Ascending aorta (tissue), 2 donors: ENCODE measurements at regions not wholly inside any gene's neighbourhood (a gene's known extent, or its start where the extent isn't known, plus 50 kb on each side); places are given as distances from the start of the nearest gene placed in this dataset.

Experiments used
- DNase-seq, 2 donors: peaks; one replicate each; pipeline ENCODE4 v3.0.0-alpha.2; 2019; ENCODE audit warnings: low spot score in 2 of 2
- H3K27ac ChIP-seq, 2 donors: fragments of 200-600 bp; sonication (generic); one replicate each; pipeline ENCODE4 v1.5.1; 2016 to 2017; ENCODE audit warnings: mild to moderate bottlenecking in 1 of 2
- H3K27me3 ChIP-seq: fragments of 200-600 bp; sonication (generic); one replicate; pipeline ENCODE4 v1.5.1; 2017
- H3K36me3 ChIP-seq, 2 donors: fragments of 200-600 bp; sonication (generic); one replicate each; pipeline ENCODE4 v1.5.1; 2016
- H3K4me1 ChIP-seq, 2 donors: fragments of 200-600 bp; sonication (generic); one replicate each; pipeline ENCODE4 v1.5.1; 2016 to 2017; ENCODE audit warnings: mild to moderate bottlenecking in 1 of 2
- H3K4me3 ChIP-seq, 2 donors: fragments of 200-600 bp; sonication (generic); one replicate each; pipeline ENCODE4 v1.5.1; 2016 to 2017; ENCODE audit warnings: mild to moderate bottlenecking in 1 of 2
- H3K9me3 ChIP-seq, 2 donors: fragments of 200-600 bp; sonication (generic); one replicate each; pipeline ENCODE4 v1.5.1; 2016
- intact Hi-C: fragments of 100-400 bp; cut with DNase I; formaldehyde crosslinking; loops from one replicate; pipeline ENCODE4 v1.15.1; 2023
- TF ChIP-seq, protein P1 (sequence below), 3 experiments: fragments of 200-600 bp in 2 of 3; fragments of 450-650 bp in 1 of 3; sonication (generic) in 2 of 3; IDR thresholded peaks; one replicate each; pipeline ENCODE4 v1.5.1; 2016 to 2019; ENCODE audit warnings: antibody characterized with exemption in 3 of 3, mild to moderate bottlenecking in 1 of 3, moderate library complexity in 1 of 3

DNA sequence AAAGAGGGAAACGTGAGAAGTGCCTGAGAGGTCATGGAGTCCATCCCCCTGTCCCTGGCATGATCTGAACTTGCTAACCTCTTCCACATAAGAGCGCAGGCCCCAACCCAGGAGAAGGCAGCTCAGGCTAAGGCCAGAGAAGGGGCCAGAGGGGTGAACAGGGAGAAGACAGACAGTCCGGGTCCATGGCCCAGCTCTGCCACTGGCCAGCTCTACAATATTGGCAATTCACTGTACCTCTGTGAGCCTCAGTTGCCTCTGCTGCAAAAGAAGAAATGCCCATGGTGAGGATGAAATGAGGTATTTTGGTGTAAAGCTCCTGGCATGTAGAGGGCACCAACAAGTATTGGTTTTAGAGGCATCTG is 72.3 kb downstream of the CAMK2N1 start:
- TF ChIP-seq, protein P1, sequence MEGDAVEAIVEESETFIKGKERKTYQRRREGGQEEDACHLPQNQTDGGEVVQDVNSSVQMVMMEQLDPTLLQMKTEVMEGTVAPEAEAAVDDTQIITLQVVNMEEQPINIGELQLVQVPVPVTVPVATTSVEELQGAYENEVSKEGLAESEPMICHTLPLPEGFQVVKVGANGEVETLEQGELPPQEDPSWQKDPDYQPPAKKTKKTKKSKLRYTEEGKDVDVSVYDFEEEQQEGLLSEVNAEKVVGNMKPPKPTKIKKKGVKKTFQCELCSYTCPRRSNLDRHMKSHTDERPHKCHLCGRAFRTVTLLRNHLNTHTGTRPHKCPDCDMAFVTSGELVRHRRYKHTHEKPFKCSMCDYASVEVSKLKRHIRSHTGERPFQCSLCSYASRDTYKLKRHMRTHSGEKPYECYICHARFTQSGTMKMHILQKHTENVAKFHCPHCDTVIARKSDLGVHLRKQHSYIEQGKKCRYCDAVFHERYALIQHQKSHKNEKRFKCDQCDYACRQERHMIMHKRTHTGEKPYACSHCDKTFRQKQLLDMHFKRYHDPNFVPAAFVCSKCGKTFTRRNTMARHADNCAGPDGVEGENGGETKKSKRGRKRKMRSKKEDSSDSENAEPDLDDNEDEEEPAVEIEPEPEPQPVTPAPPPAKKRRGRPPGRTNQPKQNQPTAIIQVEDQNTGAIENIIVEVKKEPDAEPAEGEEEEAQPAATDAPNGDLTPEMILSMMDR (IDR thresholded peaks at IDR 0.05) = no peak
- intact Hi-C loops = no loop called here
- no peak overlapping the region for H3K27ac ChIP-seq
- H3K27me3 ChIP-seq = no peaks in the 10 kb centered on the region
- no peaks in the 10 kb centered on the region for H3K4me1 ChIP-seq
- H3K9me3 ChIP-seq = no peaks in the 10 kb centered on the region
- no peak overlapping the region for H3K4me3 ChIP-seq
- DNase-seq = no peak
- no peaks in the 10 kb centered on the region for H3K36me3 ChIP-seq

DNA sequence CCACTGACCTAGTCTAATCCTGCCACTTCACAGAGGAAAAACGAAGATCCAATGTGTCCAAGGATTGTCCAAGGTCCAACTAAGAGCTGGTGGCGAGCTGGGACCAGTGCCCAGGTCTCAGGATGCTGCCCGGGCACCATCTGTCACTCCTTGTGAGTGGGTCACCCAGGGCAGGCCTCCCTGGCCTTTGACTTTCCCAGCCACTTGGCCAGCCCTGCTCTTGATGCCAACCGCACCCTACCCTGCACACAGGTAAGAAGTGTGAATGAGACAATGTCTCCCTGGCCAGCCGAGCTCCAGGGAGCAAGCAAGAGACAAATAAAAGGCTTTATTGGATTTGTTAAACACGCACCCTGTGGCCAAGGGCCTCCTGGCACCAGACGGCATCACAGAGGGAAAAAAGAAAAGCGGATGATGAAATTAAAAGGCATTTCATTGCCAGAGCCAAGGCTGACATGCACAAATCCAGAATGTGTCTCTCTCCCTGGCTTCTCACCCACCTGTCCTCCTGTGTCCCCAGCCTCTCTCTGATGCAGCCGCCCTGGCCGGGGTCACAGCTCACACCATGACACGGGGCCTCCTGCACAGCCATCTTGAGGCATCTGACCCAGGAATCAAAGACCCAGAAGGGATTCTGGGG is 72.8 kb downstream of the CAMK2N1 start:
- TF ChIP-seq, protein P1 (IDR thresholded peaks at IDR 0.05) = no peak
- Histone ChIP-seq H3K9me3 (no peaks in the 10 kb centered on the region), H3K27me3 (no peaks in the 10 kb centered on the region), H3K4me3 (no peak overlapping the region), H3K4me1 (no peaks in the 10 kb centered on the region), H3K36me3 (no peaks in the 10 kb centered on the region), H3K27ac (no peak overlapping the region)
- DNase-seq = no peak
- intact Hi-C loops = no loop called here

DNA sequence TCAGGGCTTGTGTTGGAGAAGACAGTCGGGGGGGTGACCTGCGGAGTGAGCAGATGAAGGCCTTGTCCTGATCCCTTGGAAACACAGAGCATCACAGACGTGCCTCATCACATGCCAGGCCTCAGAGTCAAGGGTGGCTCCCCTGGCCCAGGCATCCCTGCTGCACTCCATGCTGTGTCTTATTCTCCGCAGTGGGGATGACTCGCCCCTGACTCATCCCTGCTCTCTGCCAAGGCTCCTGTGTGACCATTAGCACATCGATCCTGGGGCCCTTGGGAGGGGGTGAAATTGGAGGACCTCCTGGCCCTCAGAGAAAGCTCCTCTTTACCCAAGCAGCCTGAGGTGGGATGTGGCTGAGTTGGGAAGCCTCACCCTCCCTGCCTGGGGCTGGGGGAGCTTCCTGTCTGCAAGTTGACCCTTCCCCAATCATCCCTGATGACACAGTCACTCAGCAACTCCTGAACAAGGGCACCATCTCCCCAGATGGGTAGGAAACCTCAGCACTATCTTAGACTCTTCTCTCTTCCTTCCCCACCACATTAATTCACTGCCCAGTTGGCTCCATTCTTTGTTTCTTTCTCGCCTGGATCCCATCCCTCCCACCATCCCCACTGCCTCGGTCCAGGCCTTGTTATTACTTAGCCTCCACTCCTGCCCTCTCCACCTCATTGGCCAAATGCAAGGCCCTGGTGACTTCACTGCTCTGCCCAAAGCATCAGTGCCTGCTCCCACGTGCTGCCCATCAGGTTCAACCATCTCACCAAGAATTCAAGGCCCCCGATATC is 74.6 kb downstream of the CAMK2N1 start:
- no peaks in the 10 kb centered on the region for H3K27me3 ChIP-seq
- H3K27ac ChIP-seq = no peak overlapping the region

DNA sequence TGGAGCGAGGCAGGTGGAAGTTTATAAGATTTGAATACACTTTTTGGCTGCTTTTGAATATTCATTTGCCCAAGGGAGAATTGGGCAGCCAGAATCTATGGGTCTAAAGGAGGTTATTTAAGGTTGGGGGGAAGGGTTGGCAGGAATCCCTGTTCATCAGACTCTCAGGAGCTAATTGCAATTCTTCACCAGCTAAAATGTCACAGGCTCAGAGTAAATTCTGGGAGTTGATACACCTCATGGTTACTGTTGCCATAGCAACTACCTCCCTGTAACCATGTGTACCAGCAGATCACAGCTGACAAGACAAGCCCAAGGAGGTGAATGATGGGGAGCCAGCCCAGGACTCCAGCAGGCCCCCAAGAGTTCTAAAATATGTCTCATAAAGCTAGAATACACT is 75.5 kb downstream of the CAMK2N1 start:
- Histone ChIP-seq H3K4me3 (no peak overlapping the region), H3K27me3 (no peaks in the 10 kb centered on the region), H3K9me3 (no peaks in the 10 kb centered on the region), H3K27ac (no peak overlapping the region), H3K36me3 (no peaks in the 10 kb centered on the region), H3K4me1 (no peaks in the 10 kb centered on the region)
- no peak for DNase-seq
- intact Hi-C loops = no loop called here
- TF ChIP-seq, protein P1 (IDR thresholded peaks at IDR 0.05) = no peak

More for the DNA sequence above, 74.6 kb downstream of the CAMK2N1 start:
- peak in 1 of 2 donors; percentile 53 for DNase-seq
- intact Hi-C loops = no loop called here
- TF ChIP-seq, protein P1 (IDR thresholded peaks at IDR 0.05) = no peak
- Histone ChIP-seq H3K4me3 (no peak overlapping the region), H3K4me1 (no peaks in the 10 kb centered on the region), H3K36me3 (no peaks in the 10 kb centered on the region), H3K9me3 (no peaks in the 10 kb centered on the region)

DNA sequence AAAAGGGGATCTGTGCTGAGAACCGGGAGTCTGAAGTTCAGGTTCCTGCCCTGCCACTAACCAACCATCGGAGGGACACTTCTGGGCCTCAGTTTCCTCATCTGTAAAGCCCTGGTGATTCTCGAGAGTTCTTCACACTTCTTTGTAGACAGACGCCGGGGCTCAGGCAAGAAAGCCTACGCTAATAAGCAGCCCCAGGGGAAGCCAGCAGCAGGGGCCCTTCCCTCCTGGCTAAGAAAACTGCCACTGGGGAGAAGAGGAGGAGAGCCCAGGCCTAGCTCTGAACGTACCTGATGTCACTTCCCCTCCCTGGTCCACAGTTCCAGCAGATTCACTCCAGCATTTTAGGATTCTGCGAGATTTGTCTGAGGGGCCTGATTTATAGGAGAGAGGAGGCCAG is 76.0 kb downstream of the CAMK2N1 start:
- Histone ChIP-seq H3K27me3 (no peaks in the 10 kb centered on the region), H3K4me1 (no peaks in the 10 kb centered on the region), H3K36me3 (no peaks in the 10 kb centered on the region), H3K27ac (no peak overlapping the region), H3K9me3 (no peaks in the 10 kb centered on the region), H3K4me3 (no peak overlapping the region)
- TF ChIP-seq, protein P1 (IDR thresholded peaks at IDR 0.05) = no peak
- intact Hi-C loops = no loop called here
- peak in 1 of 2 donors; percentile 15 for DNase-seq
